Right lobe of liver (tissue), 6 donors: ENCODE measurements at regions not wholly inside any gene's neighbourhood (a gene's known extent, or its start where the extent isn't known, plus 50 kb on each side); places are given as distances from the start of the nearest gene placed in this dataset.

ENCODE experiments used
- ATAC-seq, 4 donors: fragments of 200-7000 bp; cut with Tn5 transposase; one replicate each; pipeline ENCODE4 v1.9.1; 2020; ENCODE audit warnings: mild to moderate bottlenecking in 4 of 4, moderate library complexity in 4 of 4
- DNase-seq, 3 donors: peaks; one replicate each; pipeline ENCODE4 v3.0.0-alpha.2; 2020
- H3K27ac ChIP-seq, 3 donors: fragments of 200-600 bp; one replicate each; pipeline ENCODE4 v1.8.0; 2022
- H3K27me3 ChIP-seq, 2 donors: fragments of 200-600 bp; one replicate each; pipeline ENCODE4 v1.8.0; 2022
- H3K36me3 ChIP-seq, 4 donors: fragments of 200-600 bp; sonication (generic) in 1 of 4; one replicate each; pipeline versions ENCODE4 v1.5.1 to v1.8.0; 2017 to 2022; ENCODE audit warnings: control low read depth in 1 of 4
- H3K4me1 ChIP-seq, 4 donors: fragments of 200-600 bp; sonication (generic) in 1 of 4; one replicate each; pipeline versions ENCODE4 v1.5.1 to v1.8.0; 2017 to 2022; ENCODE audit warnings: control low read depth in 1 of 4
- H3K4me3 ChIP-seq, 3 donors: fragments of 200-600 bp; one replicate each; pipeline ENCODE4 v1.8.0; 2022
- H3K9me3 ChIP-seq, 4 donors: fragments of 200-600 bp; sonication (generic) in 1 of 4; one replicate each; pipeline versions ENCODE4 v1.5.1 to v1.8.0; 2017 to 2022; ENCODE audit warnings: control low read depth in 1 of 4
- CTCF ChIP-seq, 4 donors: fragments of 200-600 bp in 3 of 4; fragments of 450-650 bp in 1 of 4; IDR thresholded peaks; one replicate each; pipeline versions ENCODE4 v1.5.1 to v1.8.0; 2016 to 2022; ENCODE audit warnings: antibody characterized with exemption in 4 of 4, mild to moderate bottlenecking in 2 of 4
- POLR2A ChIP-seq: fragments of 450-650 bp; IDR thresholded peaks from one replicate; pipeline ENCODE4 v1.6.1; 2017; ENCODE audit warnings: antibody characterized with exemption, mild to moderate bottlenecking
- WGBS: methylation state at CpG from one replicate; pipeline ENCODE4 v1.1.6; 2018; ENCODE audit warnings: low coverage, low lambda C conversion rate; ENCODE audit not compliant: insufficient coverage; ENCODE audit errors: missing lambda C conversion rate; 5-methylcytosine and 5-hydroxymethylcytosine counted together
- intact Hi-C, 2 donors: fragments of 100-400 bp; cut with DNase I; formaldehyde crosslinking; loops; one replicate each; pipeline versions ENCODE4 v1.11.2 to v1.14.1; 2022
- donor health status: DM: no; HTN: yes; CAD: no.
- donor health status: DM: no; HTN: no; CAD: no.
- donor health status: DM: no; HTN: no; CAD: no.
- donor health status: DM: no; HTN: yes; CAD: no.
- donor health status: DM: no; HTN: yes; CAD: no.

DNA sequence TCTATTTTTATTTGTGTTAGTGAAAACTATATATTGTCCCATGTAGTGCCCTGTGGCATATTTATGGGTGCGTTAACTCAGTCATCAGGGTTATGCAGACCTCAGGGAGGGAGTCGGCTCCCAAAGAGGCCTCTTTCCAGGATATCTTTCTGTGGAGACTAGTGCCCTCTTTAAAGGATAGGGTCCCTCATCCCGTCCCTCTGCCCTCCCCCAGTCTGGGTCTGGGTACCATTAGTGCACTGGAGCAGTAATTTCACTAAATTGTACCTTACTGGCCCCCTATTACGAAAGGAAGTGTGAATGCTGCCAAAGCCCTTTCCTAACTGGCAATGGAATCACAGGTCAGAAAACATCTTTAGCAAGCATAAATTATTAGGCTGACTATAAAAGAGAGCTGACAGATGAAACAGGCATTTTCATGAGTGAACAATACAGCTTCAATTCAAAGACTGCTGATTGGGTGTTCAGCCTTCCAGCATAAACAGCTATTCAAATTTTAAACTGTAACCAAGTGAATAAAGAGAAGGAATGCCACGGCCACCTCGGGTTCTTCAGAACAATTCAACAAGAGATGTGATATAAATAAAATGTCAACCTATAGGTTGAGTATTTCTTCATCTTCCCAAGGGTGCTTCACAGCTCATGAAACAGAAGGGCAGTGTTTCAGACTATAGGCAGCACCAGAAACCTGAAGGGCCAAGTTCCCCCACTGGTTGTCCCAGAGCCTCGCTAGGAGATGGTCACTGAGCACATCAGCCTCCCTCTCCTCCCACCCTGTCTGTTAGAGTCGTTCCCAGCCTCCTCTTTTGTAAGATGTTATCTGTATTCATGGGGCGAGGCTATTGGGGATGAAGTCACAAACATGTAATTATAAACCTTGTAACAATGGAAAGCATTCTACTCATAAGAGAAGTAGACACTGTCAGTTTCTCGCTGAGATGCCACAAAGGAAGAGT lies 318.7 kb downstream of the TMEM161B start:
- ATAC-seq = no peak
- H3K4me1 ChIP-seq = no peaks in the 10 kb centered on the region
- H3K36me3 ChIP-seq = no peaks in the 10 kb centered on the region
- no peak for DNase-seq
- H3K4me3 ChIP-seq = no peak overlapping the region
- H3K27ac ChIP-seq = no peak overlapping the region
- TF ChIP-seq CTCF (IDR thresholded peaks at IDR 0.05) (no peak), POLR2A (no peak)
- intact Hi-C loops = no loop called here
- H3K9me3 ChIP-seq = no peaks in the 10 kb centered on the region
- WGBS = 45% methylated on average over 9 of the region's 10 CpGs
- H3K27me3 ChIP-seq = no peaks in the 10 kb centered on the region

DNA sequence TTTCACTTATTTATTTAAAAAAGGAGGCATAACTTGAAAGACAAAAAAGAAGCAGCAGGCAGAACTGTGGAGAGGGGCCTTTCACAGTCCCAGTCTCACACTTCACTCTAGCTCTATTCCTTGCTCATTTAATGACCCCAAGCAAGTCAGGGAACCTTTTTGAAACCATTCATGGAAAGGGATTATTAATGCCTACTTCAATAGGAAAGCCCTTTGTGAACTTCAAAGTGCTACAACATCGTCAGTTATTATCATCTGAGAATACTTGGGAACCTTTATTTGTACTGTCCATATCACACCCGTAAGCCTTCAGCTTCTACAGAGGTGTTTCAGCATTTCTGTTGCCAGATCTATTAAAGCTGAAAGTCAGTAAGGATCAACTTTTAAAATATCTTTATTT lies 320.2 kb downstream of the TMEM161B start:
- ATAC-seq (no peak), DNase-seq (no peak)
- intact Hi-C loops = no loop called here
- Histone ChIP-seq H3K27ac (no peak overlapping the region), H3K27me3 (no peaks in the 10 kb centered on the region), H3K36me3 (no peaks in the 10 kb centered on the region), H3K4me3 (no peak overlapping the region), H3K4me1 (no peaks in the 10 kb centered on the region), H3K9me3 (no peaks in the 10 kb centered on the region)
- 54% methylated on average over 2 of the region's 2 CpGs for WGBS
- no peak for TF ChIP-seq CTCF (IDR thresholded peaks at IDR 0.05)
- TF ChIP-seq POLR2A = no peak

DNA sequence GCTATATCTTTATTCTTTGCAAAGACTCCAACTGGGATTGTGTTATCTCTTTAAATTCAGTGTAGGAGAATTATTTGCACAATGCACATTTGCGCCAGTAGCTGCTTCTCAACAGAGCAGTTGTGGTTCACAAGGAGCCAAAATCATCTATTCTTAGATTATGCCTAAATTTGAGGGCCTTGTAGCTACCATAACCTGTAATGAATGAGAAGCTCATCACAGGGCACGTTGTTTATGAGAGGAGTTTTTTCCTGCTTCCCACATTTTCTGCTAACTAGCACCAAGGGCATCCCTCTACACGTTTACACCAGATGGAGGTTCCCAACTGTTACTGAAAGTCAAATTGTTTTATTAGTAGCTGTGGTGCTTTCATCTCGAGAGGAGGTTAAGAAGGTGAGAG lies 322.4 kb downstream of the TMEM161B start:
- intact Hi-C loops = no loop called here
- no peak for TF ChIP-seq CTCF (IDR thresholded peaks at IDR 0.05)
- H3K36me3 ChIP-seq = no peaks in the 10 kb centered on the region
- DNase-seq (no peak), ATAC-seq (no peak)
- H3K4me3 ChIP-seq = no peak overlapping the region
- WGBS = 39% methylated on average over 4 of the region's 4 CpGs
- H3K27me3 ChIP-seq = no peaks in the 10 kb centered on the region
- H3K27ac ChIP-seq = no peak overlapping the region
- no peaks in the 10 kb centered on the region for H3K9me3 ChIP-seq
- no peaks in the 10 kb centered on the region for H3K4me1 ChIP-seq

DNA sequence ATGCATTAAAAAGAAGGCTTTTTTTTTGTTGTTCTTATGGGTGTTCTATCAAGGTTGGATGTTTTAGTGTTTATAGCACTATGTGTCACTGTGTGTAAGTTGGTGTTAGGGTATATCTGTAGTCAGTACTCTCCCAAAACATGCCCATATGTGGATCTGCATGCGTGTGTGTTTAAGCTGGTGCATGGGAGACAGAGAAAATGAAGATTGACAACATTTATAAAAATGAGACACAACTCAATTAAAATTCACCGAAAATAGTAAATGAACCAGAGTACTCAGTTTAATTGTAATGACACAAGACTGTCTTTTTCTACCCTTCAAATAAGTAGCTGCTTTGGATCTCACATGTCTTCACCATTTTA lies 323.4 kb downstream of the TMEM161B start:
- ATAC-seq = no peak
- Histone ChIP-seq H3K36me3 (no peaks in the 10 kb centered on the region), H3K27ac (no peak overlapping the region), H3K27me3 (no peaks in the 10 kb centered on the region), H3K9me3 (no peaks in the 10 kb centered on the region), H3K4me3 (no peak overlapping the region), H3K4me1 (no peaks in the 10 kb centered on the region)
- 81% methylated on average over 2 of the region's 2 CpGs for WGBS
- intact Hi-C loops = no loop called here
- DNase-seq = no peak
- TF ChIP-seq CTCF (IDR thresholded peaks at IDR 0.05) = no peak
- TF ChIP-seq POLR2A = no peak
